Panc1 (cell line): ENCODE measurements at regions not wholly inside any gene's neighbourhood (a gene's known extent, or its start where the extent isn't known, plus 50 kb on each side); places are given as distances from the start of the nearest gene placed in this dataset.

Experiments used
- POLR2AphosphoS5 ChIP-seq: IDR thresholded peaks from 2 replicates; pipeline ENCODE4 v1.6.1; 2012; ENCODE audit warnings: mild to moderate bottlenecking, low read depth, low read length, moderate library complexity
- SIN3A ChIP-seq: IDR thresholded peaks from 2 replicates; pipeline ENCODE4 v1.6.1; 2012; ENCODE audit warnings: low read depth, mild to moderate bottlenecking, low read length, moderate library complexity, borderline replicate concordance; ENCODE audit not compliant: insufficient read depth
- TCF7L2 ChIP-seq: IDR thresholded peaks from 2 replicates; pipeline ENCODE4 v1.6.1; 2011; ENCODE audit warnings: mild to moderate bottlenecking, low read depth, low read length, inconsistent platforms
- TF ChIP-seq, protein P1 (sequence below): fragments of 450-650 bp; IDR thresholded peaks from 2 replicates; pipeline ENCODE4 v1.5.1; 2017; ENCODE audit warnings: mild to moderate bottlenecking
- TF ChIP-seq, protein P2 (sequence below), 2 experiments: IDR thresholded peaks; 2 replicates each; pipeline ENCODE4 v1.6.1; 2011 to 2012; ENCODE audit warnings: low read depth in 2 of 2, control low read depth in 1 of 2, low read length in 1 of 2, mild to moderate bottlenecking in 1 of 2, moderate library complexity in 1 of 2; ENCODE audit not compliant: insufficient read depth in 1 of 2

DNA sequence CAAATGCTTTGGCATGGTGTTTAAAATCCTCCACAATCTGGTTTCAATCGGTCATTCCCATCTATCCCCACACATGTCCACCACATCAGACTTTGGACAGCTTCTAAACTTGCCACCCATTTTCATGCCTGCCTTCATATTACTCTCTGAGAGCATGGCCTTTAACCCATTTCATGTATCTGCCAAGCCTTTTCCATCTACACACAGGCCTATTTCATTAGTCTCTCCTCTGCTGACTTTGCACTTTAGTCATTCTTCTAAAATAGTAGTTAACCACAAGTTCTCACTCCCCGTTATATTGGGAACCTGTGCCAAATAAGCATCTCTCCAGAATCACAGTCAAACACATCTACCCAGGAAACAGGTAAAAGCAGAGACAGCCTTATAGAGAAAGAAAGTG is 142.2 kb downstream of the MZT1 start:
- TF ChIP-seq, protein P1, sequence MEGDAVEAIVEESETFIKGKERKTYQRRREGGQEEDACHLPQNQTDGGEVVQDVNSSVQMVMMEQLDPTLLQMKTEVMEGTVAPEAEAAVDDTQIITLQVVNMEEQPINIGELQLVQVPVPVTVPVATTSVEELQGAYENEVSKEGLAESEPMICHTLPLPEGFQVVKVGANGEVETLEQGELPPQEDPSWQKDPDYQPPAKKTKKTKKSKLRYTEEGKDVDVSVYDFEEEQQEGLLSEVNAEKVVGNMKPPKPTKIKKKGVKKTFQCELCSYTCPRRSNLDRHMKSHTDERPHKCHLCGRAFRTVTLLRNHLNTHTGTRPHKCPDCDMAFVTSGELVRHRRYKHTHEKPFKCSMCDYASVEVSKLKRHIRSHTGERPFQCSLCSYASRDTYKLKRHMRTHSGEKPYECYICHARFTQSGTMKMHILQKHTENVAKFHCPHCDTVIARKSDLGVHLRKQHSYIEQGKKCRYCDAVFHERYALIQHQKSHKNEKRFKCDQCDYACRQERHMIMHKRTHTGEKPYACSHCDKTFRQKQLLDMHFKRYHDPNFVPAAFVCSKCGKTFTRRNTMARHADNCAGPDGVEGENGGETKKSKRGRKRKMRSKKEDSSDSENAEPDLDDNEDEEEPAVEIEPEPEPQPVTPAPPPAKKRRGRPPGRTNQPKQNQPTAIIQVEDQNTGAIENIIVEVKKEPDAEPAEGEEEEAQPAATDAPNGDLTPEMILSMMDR, result no peak
- TF ChIP-seq POLR2AphosphoS5, result no peak
- TF ChIP-seq TCF7L2, result no peak
- TF ChIP-seq, protein P2, sequence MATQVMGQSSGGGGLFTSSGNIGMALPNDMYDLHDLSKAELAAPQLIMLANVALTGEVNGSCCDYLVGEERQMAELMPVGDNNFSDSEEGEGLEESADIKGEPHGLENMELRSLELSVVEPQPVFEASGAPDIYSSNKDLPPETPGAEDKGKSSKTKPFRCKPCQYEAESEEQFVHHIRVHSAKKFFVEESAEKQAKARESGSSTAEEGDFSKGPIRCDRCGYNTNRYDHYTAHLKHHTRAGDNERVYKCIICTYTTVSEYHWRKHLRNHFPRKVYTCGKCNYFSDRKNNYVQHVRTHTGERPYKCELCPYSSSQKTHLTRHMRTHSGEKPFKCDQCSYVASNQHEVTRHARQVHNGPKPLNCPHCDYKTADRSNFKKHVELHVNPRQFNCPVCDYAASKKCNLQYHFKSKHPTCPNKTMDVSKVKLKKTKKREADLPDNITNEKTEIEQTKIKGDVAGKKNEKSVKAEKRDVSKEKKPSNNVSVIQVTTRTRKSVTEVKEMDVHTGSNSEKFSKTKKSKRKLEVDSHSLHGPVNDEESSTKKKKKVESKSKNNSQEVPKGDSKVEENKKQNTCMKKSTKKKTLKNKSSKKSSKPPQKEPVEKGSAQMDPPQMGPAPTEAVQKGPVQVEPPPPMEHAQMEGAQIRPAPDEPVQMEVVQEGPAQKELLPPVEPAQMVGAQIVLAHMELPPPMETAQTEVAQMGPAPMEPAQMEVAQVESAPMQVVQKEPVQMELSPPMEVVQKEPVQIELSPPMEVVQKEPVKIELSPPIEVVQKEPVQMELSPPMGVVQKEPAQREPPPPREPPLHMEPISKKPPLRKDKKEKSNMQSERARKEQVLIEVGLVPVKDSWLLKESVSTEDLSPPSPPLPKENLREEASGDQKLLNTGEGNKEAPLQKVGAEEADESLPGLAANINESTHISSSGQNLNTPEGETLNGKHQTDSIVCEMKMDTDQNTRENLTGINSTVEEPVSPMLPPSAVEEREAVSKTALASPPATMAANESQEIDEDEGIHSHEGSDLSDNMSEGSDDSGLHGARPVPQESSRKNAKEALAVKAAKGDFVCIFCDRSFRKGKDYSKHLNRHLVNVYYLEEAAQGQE (IDR thresholded peaks at IDR 0.05; ENCODE audit: insufficient read depth in 1 of 2, low read depth in 2 of 2, low read length in 1 of 2), result no peak
- no peak for TF ChIP-seq SIN3A
